RPMI7951 (cell line): ENCODE measurements at regions not wholly inside any gene's neighbourhood (a gene's known extent, or its start where the extent isn't known, plus 50 kb on each side); places are given as distances from the start of the nearest gene placed in this dataset.
"Not testable (repeated sequence)": the region's sequence is repeated elsewhere in the genome, so short reads cannot be mapped to it uniquely, and the experiment has no call there.

ENCODE experiments used
- DNase-seq: peaks from one replicate; pipeline ENCODE4 v3.0.0-alpha.2; 2012; ENCODE audit warnings: low read depth

DNA sequence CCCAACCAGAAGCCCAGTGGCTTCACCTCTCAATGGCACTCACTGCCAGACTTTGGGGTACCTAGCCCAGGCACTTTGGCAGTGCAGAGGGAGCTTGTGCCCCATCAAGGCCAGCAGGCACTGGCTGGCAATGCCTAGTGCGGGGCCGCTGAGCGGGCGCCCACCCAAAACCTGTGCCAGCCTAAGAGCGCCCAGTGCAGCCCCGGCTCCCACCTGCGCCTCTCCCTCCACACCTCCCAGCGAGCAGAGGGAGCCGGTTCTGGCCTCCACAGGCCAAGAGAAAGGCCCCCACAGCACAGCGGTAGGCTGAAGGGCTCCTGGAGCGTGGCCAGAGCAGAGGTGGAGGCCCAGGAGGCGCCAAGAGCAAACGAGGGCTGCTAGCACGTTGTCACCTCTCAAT, 930.8 kb downstream of the IPMK start:
- no peak for DNase-seq

DNA sequence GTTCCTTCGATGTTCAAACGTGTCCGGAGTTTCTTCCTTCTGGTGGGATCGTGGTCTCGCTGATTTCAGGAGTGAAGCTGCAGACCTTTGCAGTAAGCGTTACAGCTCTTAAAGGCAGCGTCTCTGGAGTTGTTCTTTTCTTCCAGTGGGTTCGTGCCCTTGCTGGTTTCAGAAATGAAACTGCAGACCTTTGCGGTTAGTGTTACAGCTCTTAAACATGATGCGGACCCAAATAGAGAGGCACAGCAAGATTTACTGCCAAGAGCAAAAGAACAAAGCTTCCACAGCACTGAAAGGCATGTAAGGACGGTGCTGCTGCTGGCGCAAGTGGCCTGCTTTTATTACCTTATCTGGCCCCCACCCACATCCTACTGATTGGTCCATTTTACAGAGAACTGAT, 931.4 kb downstream of the IPMK start:
- no peak for DNase-seq

DNA sequence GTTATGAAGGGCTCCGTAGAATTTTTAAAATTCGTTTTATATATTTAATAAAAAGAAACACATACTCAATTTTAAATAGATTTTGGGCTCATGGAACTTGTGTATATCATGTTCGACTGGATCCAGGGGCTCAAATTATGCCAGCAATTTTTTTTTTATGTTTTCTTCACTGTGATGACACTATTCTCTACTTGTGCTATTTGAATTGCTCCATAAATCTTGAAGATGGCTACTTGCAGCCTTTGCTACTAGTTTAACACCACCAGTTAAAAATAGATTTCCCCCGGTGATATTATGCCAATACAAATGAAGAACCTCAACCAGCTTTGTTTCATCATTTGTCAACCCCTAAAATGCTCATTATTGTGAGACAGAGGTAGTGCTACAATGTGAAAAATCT, 933.2 kb downstream of the IPMK start:
- no peak for DNase-seq

DNA sequence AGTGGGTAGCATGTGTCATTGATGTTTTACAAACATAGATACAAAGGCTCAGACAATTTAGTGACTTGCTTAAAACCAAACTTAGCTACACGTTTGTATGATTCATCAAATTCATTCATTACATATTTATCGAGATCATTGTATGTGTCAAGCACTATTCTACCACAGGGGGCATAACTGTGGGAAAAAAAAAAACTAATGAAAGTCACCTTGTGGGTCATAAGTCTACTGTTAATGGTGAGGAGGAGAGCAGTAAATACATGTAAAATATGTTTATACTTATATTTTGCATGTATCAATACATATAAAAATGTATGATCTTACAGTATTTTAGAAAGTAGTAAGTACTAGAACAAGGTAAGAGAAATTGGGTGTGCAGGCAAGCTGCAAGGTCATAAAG, 933.8 kb downstream of the IPMK start:
- no peak for DNase-seq

DNA sequence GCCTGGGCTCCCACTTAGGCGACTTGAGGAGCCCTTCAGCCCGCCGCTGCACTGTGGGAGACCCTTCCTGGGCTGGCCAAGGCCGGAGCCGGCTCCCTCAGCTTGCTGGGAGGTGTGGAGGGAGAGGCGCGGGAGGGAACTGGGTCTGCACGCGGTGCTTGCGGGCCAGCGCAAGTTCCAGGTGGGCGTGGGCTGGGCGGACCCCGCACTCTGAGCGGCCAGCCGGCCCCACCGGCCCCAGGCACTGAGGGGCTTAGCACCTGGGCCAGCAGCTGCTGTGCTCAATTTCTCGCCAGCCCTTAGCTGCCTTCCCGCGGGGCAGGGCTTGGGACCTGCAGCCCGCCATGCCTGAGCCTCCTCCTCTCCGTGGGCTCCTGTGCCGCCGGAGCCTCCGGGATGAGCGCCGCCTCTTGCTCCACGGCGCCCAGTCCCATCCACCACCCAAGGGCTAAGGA, 946.3 kb downstream of the IPMK start:
- DNase-seq = not testable (repeated sequence)

DNA sequence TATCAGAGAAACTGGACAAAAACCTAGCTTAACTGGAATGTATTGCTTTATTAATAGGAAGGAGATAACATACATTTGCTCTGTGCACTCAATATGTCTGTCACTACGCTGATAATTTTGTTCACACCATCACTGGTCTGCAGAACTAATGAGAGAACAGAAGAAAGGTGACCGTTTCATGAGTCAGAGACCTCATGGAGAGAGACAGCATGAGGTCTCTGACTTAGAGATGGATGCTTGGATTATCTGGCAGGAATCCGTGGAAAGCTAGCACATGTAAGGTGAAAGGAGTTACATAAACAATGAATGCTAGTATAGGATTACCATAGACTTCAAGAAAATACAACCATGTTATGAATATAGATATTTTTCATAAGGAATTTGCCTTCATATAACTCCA, 947.3 kb downstream of the IPMK start:
- no peak for DNase-seq

DNA sequence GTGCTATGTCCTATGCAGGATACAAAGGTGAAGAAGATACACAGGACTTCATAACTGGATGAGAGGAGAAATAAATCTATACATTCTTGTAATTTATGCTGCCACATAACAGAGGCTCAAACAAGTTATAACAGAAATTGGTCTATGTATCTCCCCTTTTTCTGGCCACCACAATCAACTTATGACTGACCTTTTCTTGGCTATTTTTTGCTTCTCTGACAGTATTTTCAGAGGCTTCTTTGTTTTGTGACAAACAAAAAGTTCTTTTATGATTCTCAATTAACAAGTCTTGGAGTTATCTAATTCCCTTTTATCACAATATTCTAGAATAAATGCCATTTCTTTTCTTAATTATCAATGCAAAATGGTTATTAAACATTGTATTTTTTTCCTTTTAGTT, 953.0 kb upstream of the ZWINT start:
- no peak for DNase-seq

DNA sequence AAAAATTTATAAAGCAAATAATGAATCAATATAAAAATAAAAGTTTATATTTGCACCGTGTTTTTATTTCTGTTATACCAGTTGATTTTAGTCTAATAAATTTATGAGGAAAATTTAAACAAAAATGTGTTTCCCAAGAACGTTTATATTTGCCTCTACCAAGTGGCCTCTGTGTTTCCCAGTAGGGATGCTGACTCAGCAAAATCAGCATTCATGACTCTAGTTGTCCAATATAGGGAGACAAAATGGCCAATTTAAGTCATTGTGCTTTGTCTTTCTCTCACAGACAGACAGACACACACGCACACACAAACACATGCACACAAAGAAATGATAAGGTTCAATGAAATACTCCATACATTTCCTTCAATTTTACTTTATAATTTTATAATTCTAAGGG, 942.5 kb upstream of the ZWINT start:
- DNase-seq = no peak

DNA sequence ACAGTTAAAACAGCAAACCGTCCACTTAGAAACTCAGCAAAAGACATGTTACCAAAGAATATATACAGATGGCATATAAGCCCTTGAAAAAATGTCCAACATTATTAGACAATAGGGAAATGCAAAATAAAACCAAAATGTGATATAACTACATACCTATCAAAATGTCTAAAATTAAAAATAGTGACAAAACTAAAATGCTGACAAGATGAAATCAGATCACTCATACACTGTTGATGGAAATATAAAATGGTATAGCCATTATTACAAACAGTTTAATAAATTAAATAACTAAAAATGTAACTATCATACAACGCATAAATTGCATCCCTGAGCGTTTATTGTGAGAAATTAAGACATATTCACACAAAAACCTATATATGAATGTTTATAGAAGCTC, 939.7 kb upstream of the ZWINT start:
- DNase-seq = no peak

DNA sequence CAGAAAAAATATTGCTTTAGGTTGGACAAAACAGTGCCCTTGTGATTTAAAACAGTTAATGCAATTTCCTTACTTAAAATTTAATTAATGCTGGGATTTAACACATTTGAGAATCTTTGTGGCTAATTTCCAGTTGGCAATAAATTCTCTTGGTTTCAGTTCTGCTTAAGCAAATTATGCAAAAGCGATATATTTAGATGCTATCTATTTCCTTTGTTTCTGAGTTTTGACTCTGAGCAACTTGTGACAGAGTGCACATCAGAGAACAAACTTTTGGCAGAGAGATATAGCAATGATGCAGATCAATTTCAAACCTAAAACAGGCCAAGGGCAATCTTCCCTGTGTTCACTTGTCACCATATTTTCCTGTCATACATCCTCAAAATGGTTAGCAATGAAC, 933.6 kb upstream of the ZWINT start:
- no peak for DNase-seq

DNA sequence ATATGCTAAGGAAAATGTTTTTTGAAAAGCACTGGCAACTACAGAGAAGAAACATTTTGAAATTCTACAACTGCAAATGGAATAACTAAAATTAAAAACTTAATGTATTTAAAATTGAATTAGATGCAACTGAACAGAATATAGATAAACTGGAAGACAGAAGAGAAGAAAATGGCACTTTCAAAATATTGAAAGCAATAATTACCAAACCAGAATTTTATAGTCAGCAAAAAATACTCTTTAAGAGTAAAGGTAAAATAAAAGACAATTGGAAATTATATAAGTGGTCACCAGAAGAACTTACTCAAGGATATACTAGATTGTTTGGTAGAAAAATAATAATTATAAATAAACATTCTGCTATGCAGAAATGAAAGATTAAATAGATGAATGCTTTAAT, 927.7 kb upstream of the ZWINT start:
- DNase-seq = no peak

DNA sequence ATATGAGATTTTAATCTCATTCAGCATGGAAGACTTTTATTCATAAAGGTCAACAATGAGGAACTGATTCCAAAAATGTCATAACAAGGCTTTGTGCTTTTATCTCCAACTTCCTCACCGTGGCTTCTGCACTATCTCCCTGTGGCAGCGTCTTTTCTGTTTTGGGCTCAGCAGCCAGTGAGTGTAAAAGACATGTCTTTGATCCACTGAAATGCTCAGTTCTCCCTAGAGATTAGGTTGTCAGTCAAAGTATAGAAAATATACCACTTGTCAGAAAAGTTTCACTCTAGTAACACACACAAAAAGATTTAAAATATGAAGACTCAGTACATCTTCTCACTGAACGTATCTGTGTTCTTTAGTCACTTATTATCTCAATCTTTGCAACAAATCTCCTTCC, 901.8 kb upstream of the ZWINT start:
- no peak for DNase-seq

DNA sequence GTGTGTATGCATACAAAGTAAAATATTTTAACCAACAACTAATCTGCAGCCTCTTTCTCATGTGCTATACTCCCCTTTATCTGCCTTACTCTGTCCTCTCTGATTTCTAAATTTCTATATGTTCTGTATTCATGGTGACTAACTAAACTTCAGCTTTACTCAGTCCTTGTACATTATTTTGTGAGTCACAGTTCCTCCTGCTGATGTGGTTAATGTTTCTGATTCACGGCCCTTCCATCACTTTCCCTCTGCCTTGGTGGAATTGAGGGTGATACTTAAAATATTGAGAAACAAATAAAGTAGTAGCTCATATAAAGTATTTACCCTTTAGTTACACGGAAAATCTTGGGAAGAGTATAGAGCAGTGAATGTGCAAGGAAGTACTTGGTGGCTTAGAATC, 899.1 kb upstream of the ZWINT start:
- no peak for DNase-seq

DNA sequence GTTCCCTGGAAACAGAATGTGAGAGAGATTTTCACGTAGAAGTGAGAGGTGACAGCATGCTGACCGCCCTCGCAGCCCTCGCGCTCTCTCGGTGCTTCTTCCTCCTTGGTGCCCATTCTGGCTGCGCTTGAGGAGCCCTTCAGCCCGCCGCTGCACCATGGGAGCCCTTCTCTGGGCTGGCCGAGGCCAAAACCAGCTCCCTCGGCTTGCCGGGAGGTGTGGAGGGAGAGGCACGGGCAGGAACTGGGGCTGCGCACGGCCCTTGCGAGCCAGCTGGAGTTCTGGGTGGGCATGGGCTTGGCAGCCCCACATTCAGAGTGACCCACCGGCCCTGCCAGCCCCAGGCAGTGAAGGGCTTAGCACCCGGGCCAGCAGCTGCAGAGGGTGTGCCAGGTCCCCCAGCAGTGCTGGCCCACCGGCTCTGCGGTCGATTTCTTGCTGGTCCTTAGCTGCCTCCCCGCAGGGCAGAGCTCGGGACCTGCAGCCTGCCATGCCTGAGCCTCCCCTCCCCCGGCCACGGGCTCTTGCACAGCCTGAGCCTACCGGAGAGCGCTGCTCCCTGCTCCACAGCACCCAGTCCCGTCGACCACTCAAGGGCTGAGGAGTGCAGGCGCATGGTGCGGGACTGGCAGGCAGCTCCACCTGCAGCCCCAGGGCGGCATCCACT, 888.7 kb upstream of the ZWINT start:
- DNase-seq = no peak

DNA sequence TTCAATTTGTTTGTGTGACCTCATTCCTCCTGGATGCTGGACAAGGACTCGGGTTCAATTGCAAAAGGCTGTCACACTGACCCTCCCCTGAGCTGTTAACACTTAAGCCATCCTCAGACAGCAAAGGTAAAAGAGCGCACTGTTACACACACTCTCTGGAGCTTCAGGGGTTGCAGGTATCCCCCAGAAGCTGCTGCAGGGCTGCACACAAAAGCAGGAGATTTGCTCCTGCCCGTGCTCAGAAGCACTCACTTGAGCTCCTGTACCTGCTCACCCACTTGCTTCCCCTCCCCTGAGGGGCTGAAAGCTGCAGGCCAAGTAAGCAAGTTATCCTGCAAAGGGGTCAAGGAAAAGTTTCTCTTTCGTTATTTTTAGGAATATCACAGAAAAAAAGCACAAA, 886.2 kb upstream of the ZWINT start:
- no peak for DNase-seq

DNA sequence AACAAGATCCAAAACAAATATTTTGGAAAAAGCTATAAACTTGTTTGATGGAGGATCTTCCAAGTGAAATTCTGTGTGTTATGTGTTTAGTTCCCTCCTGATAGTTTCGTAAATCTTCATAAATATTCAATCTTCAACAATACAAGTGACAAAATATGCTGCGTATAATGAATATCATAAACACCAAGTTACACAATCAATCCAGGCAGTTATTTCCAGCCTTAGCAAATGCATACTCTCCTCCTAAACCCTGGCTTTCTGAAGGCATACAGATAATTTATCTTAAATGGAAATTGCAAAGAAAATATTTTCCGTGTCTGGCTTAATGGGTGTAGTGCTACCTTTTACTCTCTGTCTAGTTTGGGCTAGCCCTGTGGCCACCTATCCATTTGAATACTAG, 864.9 kb upstream of the ZWINT start:
- no peak for DNase-seq

DNA sequence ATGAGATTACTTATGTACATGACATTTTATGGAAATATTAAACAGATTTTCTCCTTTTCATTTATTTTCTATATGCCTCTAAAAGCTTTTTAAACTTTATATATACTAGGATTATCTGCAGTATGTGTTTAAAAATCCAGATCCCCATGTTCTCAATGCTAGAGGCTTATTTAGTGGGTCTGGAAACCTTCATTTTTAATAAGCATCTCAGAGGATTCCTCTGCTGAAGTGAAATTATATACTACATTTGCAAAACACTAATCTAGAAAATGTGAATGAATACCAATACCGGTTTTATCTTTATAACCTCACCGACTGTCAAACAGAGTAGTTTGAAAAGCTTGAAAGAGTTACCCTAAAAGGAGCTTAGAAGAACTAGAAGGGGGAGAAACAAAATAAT, 863.8 kb upstream of the ZWINT start:
- no peak for DNase-seq

DNA sequence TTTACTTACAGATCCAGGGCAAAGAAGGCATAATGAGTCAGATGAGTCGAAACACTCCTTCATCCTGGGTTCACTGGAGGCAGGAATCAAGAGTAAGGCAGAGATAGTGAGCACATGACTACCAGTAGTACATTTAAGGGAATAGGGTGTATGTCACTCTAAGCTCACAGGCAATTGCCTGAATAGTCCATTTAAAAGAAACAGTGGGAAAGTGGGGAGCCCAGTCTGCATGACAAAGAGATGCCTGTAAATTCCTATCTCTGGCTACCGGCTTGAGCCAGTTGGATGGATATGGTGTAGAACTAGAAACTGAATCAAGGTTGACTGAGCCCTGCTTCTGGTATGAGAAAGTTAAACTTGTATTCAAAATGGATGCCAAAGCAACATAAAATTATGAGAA, 861.5 kb upstream of the ZWINT start:
- no peak for DNase-seq

DNA sequence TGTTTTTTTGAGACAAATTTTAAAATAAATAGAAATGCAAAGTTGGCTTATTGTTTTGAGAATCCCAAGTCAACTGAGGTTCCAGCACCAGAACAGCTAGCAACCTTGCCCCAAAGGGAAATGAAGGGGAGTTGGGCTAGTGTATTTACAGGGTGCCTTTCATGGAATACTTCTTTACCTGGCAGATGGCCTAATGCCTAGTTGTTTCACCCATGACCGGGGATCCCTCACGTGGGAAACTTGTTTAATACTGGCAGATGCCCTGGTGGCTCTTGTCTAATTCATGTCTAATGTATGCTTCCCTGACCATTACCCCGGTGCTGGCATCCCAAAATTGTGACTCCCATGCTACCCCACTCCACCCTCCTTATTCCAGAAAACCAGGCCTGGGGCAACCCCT, 861.1 kb upstream of the ZWINT start:
- DNase-seq = no peak

DNA sequence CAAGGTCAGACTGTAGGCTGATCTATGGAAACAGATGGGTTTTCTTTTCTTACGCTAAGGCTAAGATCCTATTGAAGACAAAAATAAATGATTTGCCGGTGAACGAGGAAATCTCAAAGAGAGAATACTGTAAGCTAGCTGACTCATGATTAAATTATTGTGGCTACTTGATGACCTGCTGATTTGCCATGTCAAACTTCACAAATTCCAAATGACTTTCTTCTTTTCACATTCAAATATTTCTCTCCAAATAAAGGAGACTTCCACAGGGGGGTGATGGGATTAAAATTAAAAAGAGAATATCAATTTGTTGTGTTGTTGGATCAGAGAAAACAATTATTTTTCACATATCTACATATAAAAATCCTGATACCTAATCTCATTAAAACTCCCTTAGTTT, 860.6 kb upstream of the ZWINT start:
- no peak for DNase-seq

DNA sequence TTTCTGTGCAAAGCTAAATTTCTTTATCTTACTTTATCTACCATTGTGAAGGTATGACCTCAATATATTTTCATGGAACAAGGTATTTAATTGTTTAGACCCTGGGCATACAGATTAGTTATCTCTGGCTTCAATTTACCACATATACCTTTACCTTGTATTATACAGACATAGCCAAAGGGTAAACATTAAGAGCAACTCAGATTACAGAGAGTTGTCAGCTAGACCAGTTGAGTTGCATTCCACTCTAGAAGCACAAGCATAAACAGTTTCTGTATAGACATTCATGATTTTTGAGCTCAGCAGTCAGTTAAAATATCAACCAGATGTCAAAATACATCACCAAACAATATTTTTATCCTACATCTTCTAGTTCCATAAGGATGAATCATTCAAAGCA, 857.3 kb upstream of the ZWINT start:
- DNase-seq = no peak

DNA sequence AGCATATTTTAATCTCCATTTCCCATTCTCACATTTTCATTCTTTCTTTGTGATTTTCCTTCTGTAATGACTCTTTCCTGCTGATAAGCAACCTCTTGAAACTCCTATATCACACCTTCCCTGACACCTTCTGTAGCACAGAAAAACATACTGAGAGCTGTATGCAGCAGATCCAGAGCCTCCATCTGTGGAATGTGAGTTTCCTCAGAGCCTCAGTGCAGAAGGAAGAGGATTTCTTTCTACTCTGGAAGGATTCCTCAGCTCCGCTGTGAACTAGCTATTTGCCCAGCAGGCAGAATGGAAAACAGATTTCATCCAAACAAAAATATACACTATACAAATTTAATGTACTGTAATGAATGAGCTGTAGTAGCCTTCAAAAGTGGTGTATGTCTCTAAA, 841.3 kb upstream of the ZWINT start:
- DNase-seq = peak; percentile 2

DNA sequence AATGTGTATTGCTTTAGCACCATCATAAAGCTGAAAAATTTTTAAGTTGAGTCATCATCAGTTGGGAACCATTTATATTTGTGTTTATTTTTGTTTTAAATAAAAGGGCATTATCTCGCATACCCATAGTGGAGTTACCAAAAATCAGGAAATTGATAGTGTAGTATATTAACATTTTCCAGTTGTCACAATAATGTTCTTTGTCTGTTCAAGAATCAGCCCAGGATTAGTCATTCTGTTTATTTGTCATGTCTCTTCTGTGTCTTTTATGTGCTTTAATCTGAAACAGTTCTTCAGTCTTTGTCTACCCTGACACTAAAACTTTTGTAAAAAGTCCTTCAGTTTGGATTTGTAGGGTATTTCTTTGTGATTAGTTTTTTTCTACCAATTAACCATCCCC, 827.8 kb upstream of the ZWINT start:
- peak; percentile 20 for DNase-seq

DNA sequence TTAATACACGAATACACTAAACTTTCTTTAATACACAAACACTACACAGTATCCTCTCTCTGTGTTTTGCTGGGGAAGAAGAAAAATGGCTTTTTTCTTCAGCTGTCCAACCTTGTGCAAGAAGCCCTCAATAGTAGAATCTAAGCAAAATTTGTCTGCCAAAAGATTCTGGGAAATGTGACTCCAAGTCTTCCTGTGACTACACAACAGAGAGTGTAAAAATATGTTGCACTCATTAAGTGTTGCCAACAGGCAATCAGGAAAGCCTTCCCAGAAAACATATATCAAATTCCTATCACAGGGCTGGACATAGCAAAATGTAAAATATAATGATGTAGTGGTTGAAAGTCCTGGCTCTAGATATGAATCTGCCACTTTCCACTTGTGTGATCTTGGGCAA, 825.1 kb upstream of the ZWINT start:
- DNase-seq = no peak

DNA sequence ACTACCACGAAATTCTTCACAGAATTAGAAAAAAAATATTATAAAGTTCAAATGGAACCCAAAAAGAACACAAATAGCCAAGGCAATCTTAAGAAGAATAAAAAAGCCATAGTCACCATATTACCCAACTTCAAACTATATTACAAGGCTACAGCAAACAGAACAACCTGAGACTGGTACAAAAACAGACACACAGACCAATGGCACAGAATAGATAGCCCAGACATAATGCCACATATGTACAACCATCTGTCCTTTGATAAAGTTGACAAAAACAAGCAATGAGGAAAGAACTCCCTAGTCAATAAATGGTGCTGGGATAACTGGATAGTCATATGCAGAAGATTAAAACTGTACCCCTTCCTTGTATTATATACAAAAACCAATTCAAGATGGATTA, 808.5 kb upstream of the ZWINT start:
- no peak for DNase-seq
